NCI-H510A (cell line): ENCODE measurements at regions not wholly inside any gene's neighbourhood (a gene's known extent, or its start where the extent isn't known, plus 50 kb on each side); places are given as distances from the start of the nearest gene placed in this dataset.
"Not testable (repeated sequence)": the region's sequence is repeated elsewhere in the genome, so short reads cannot be mapped to it uniquely, and the experiment has no call there.

ENCODE experiments used
- DNase-seq: peaks from one replicate; lab custom pipeline; 2025; lab: John Stamatoyannopoulos, UW

DNA sequence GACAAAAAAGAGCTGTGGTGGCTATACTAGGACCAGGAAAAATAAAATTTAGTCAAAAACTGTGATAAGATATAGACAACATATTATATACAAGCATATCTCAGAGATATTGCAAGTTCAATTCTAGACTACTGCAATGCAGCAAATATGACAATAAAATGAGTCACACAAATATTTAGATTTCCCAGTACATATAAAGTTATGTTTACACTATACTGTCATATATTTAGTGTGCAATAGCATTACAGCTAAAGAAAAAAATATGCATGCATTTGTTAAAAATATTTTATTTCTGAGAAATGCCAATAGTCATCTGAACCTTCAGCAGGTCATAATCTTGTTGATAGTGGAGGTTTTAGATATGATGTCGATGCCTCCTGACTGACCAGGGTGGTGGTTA lies 72.1 kb downstream of the AKR1C4 start:
- no peak for DNase-seq

DNA sequence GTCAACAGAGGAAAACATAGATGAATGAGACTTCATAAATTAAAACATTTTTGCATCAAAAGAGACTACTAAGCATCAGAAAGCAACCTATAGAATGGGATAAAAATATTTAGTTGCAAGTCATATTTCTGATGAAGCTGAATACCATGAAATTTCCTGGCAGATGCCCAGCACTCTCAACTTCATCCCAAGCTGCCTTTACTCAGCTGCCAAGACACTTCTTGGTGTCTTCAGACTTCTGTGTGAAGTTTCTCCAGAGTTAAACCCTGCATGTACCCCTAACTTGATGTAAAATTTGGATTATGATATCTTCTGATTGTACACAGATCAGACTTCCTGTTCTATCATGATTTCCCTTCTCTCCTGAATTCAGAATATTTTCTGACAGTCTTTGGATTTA lies 73.2 kb downstream of the AKR1C4 start:
- no peak for DNase-seq

GRCh38 chr10:5271526-5271925 lies 74.9 kb downstream of the AKR1C4 start:
- no peak for DNase-seq

DNA sequence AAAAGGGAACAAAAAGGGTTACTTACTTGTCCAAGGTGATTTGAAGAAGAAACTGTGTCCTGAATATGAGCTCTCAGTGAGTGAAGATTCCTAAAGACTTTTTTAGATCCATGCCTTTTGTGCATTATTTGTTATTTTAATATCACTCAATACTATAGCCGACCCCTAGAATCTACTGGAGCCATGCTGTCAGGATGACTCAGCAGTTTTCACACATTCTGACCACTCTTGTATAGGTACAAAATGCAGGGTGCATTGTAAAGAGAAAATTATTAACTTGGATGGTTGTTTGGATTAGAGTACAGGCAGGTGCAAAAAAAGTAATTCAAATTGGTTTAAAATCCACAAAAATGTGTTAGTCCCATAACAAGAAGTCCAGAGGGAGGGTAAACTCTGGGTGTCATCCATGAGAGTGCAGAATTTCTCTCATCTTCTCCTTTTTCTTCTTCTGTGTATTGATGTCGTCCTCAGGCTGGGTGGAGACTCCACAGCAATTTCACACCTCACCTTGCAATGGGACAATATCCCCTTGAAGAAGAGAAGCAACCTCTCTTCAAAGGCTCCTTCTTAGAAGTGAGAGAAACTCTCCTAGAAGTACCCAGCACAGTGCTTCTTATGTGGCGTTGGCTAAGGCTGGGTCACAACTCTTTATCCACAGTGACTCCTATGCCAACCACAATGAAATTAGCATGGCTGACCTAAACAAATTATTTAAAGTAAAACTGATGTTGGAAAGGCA lies 75.6 kb downstream of the AKR1C4 start:
- DNase-seq: no peak

GRCh38 chr10:5274795-5275194 lies 78.2 kb downstream of the AKR1C4 start:
- no peak for DNase-seq

GRCh38 chr10:5281356-5281755 lies 83.4 kb upstream of the UCN3 start:
- no peak for DNase-seq

- no peak for DNase-seq
Observed at GRCh38 chr10:5282137-5282536, 82.6 kb upstream of the UCN3 start.

DNA sequence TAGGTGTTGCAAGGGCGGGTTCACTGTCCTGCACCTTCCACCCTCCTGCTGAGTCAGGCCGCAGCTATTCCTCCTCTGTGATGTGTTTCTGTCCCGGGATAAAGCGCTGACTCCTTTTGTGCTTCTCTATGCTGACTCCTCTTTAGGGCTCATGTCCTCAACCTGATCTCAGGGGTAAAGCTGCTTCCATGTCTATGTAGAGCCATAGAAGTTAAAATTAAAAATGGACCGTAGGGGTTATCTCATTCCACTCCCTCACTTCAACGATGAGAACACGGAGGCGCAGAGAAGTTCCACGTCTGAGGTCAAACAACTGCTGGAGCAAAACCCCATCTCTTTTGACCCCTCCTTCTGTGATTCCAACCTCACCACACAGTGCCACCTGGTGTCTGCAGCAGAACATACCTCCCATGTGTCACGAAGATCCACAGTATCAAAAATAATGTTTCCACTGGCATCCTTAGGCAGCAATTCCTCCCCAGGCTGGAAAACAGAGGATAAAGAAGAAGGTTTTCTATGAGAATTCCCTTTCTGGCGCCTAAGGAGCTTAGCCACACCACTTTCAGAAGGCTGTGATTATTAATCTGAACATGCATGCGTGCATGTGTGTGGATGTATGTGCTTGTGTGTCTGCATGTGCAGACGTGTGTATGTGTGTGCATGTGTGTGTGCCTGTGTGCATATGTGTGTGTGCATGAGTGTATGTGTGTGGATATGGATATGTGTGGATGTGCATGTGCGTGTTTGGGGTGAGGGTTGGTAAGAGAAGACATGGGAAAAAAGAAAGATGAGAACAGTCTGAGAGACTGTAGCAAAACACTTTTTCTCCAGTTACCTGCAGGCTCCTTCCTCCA lies 81.2 kb upstream of the UCN3 start:
- no peak for DNase-seq

DNA sequence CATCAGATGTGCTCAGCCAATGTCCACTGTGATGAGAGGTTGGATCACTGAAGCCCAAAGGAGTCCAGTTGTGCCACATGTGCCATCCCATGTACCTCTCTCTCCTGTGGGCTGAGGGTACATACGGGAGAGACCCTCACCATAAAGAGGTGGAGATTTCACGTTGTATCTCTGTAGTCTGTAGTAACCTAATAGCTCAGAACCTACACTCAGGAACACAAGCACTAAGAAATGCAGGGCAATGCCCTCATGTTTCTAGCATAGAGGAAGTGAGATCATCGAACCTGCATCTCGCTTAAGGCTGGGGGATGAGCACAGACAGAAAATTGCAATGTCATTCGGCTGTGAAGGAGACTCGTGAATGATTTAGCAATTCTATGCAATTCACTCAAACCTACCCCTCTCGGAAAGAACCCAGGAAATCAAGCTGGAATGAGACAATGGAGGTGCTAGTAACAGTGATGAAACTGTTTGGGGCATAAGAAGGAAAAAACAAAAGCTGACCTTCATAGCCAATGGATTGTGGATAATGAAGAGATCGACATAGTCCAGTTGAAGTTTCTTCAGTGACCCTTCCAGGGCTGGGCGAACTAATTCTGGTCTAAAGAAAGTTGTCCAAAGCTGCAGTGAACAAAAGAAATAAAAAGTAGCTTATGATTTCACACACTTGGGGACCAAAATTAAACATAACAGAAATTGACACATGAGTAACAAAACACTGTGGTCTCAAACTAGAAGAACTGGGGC lies 80.3 kb upstream of the UCN3 start:
- DNase-seq: no peak

DNA sequence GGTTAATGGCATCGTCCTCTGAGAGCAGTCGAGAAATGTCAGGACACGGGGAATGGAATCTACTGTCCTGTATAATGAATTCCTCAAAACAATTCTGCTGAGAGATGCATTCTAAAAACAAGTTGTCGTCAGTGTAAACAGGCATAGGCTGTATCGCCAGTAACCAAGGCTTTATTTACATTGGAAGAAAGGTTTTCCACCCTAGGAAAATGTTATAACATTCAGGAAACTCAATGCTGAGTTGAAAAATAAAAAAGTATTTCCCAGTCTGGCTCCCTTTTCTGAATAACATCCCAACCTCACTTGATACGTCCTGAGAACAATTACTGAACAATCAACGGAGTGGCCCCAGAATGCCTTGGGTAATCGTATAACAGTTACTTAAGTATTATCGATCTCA lies 79.6 kb upstream of the UCN3 start:
- DNase-seq: no peak

GRCh38 chr10:5288359-5288758 lies 76.4 kb upstream of the UCN3 start:
- no peak for DNase-seq

DNA sequence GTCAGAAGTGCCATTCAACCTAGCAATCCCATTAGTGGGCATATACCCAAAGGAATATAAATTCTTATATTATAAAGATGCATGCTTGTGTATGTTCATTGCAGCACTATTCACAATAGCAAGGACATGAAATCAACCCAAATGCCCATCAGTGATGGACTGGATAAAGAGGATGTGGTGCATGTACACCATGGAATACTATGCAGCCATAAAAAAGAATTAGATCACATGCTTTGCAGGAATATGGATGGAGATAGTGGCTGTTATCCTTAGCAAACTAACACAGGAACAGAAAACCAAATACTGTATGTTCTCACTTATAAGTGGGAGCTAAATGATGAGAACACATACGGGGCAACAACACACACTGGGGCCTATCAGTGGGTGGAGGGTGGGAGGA lies 75.5 kb upstream of the UCN3 start:
- not testable (repeated sequence) for DNase-seq

GRCh38 chr10:5291501-5292195 lies 73.1 kb upstream of the UCN3 start:
- no peak for DNase-seq

DNA sequence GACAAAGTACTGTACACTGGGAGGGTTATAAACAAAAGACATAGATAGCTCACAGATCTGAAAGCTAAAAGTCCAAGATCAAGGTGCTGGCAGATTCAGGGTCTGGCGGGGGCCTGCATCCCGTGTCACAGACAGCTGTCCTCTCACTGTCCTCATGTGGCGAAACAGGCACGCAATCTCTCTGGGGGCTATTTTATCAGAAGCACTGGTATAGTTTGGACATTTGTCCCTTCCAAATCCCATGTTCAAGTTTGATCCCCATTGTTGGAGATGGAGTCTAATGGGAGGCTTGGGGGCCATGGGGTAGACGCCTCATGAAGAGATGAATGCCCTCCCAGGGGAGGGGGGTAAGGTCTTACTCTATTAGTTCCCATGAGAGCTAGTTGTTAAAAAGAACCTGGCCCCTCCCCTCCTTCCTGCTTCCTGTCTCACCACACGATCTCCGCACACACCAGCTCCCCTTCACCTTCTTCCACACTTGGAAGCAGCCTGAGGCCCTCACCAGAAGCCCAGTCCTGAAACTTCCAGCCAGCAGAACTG lies 72.5 kb upstream of the UCN3 start:
- DNase-seq: no peak

GRCh38 chr10:5292970-5293369 lies 71.8 kb upstream of the UCN3 start:
- DNase-seq: not testable (repeated sequence)

DNA sequence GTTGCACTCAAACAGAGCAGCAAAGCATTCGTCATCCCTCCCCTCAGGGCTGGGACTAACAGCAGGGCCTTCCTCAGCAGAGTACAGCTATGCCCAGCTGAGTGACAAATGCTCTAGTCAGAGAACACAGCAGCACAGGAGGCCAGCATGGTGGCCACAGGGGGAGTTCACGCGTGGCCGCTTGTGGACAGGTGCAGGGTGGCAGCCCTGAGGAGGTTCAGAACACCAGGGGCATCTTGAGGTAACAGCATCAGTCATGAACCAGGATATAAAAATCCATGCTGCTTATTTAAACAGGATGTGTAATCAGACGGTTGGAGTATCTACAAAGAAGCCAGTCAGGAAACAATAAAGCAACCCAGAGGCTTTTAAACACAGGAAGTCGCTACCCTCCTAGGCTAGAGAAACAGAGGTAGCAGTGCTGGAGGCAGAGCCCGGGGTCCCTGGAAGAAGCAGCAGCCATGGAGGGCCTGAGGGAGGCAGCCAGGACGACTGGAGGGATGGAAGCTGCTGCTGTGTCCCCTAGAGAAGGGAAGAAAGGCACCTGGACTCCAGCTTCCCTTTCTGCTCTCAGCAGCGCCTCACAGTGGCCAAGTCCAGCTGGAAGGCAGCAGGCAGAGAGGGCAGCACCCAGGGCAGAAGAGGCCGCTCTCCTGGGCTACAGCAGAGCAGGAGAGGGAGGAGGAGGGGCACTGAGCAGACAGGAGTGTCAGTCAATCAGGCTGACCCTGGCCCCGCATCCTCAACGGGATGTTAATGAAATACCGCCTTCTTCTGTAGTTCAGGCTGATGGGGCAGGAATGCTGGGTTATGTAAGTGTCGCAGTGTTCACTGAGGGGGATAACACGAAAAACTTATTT lies 70.8 kb upstream of the UCN3 start:
- no peak for DNase-seq

- no peak for DNase-seq
Observed at GRCh38 chr10:5297466-5297865, 67.3 kb upstream of the UCN3 start.

- DNase-seq: no peak
Observed at GRCh38 chr10:5297996-5298395, 66.8 kb upstream of the UCN3 start.

DNA sequence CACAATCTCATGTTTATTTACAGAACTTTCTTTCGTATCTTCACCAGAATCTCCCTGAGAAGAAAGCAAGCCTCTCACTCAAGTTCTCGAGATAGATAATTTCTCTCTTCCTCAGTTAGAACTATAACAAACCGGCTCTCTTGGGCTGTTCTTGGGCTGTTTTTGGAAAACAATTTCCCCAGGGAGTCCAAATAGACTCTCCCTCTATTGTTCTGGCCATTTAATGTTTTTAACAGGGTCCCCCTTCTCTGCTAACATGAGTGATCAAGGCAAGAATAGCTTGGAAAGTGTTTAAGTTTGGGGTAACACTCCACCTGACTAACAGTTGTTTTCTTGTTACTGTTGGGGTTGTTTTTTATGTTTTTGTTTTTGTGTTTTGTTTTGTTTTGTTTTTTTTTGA lies 64.8 kb upstream of the UCN3 start:
- DNase-seq: no peak

DNA sequence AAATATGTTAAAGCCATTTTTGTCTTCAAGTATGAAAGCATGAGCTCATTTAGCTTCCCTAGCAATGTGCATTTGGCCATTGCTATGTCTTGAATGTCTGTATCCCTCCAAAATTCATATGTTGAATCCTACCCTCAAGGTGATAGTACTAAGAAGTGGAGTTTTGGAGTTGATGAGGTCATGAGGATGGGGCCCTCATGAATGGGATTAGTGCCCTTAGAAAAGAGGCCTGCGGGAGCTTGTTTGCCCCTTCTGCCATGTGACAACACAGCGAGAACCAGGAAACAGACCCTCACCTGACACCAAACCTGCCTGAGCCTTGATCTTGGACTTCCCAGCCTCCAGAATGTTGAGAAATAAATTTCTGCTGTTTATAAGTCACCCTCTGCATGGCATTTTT lies 61.3 kb upstream of the UCN3 start:
- no peak for DNase-seq

GRCh38 chr10:5305374-5305773 lies 59.4 kb upstream of the UCN3 start:
- DNase-seq: no peak
